CD4-positive, alpha-beta T cell treated with Interleukin-4 for 1 hour (primary cell): ENCODE measurements at regions not wholly inside any gene's neighbourhood (a gene's known extent, or its start where the extent isn't known, plus 50 kb on each side); places are given as distances from the start of the nearest gene placed in this dataset.
"Not testable (repeated sequence)": the region's sequence is repeated elsewhere in the genome, so short reads cannot be mapped to it uniquely, and the experiment has no call there.

Experiments
- DNase-seq, 2 donors: peaks; one replicate each; pipeline ENCODE4 v3.0.0-alpha.2; 2020 to 2022

DNA sequence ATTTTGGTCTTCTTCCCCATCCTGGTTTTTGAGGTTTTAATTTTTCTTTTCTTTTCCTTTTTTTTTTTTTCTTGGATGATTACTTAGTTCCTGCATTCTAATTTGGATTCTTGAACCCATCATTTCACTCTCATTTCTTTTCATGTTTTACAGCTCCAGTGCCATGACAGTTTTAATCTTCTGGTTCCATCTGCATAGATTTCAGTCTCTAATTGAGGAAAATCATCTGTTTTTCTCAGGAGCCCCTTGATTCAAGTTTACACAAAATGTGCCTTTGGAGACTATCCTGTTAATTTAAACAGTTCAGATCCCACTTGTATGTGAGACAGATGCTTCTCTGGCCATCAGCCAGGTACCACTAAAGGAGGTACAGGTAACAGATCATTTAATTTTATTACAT is 379.9 kb downstream of the PIK3C3 start:
- no peak for DNase-seq

DNA sequence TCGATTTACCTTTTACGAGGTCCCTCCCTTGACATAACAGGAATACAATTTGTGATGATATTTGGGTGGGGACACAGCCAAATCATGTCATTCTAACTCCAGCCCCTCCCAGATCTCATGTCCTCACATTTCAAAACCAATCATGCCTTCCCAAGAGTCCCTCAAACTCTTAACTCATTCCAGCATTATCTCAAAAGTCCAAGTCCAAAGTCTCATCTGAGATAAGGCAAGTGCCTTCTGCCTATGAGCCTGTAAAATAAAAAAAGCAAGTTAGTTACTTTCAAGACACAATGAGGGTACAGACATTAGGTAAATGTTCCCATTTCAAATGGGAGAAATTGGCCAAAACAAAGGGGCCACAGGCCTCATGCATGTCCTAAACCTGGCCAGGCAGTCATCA is 381.1 kb downstream of the PIK3C3 start:
- DNase-seq: no peak

DNA sequence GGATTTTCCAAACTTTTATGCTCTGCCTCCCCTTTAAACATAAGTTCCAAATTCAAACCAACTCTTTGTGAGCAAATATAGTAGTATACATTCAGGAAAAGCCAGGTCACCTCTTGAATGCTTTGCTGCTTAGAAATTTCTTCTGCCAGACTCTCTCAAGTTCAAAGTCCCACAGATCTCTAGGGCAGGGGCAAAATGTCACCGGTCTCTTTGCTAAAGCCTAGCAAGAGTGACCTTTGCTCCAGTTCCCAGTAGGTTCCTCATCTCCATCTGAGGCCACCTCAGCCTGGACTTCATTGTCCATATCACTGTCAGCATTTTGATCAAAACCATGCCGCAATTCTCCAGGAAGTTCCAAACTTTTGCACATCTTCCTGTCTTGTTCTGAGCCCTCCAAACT is 382.3 kb downstream of the PIK3C3 start:
- not testable (repeated sequence) for DNase-seq

DNA sequence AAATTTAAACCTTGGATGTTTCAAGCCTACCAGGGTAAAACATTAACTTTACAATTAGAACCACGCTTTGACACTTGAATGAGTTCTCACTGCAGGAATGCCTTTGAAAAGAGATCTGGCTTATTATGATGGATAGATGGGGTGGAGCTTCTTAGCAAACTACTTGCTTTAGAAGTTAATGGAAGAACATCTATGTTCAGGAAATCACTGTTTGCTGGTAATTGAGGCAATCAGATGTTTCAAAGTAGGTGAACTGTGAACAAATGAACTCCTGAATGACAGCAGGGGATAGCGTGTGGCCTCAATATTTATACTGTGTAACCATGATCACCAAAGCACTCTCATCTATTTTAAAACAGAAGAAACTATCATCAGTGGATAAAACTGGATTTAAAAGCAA is 383.6 kb downstream of the PIK3C3 start:
- DNase-seq: no peak

DNA sequence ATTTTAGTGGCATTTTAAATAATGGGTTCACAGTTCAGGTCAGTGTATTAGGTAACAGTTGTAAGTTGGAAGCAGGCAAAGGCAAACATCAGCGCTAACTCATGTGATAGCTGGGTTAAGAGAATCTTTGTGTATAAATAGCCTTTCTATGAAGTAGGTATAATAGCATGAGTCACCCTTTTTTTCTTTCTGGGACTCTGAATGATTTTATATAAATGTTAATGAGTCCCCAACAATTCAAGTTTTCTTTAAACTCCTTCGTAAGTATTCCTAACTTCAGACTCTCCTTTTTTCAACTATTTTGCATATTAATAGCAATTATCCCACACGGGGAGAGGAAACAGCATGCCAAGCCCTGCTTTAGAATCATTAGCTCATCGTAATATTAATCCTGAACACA is 384.3 kb downstream of the PIK3C3 start:
- DNase-seq: no peak

DNA sequence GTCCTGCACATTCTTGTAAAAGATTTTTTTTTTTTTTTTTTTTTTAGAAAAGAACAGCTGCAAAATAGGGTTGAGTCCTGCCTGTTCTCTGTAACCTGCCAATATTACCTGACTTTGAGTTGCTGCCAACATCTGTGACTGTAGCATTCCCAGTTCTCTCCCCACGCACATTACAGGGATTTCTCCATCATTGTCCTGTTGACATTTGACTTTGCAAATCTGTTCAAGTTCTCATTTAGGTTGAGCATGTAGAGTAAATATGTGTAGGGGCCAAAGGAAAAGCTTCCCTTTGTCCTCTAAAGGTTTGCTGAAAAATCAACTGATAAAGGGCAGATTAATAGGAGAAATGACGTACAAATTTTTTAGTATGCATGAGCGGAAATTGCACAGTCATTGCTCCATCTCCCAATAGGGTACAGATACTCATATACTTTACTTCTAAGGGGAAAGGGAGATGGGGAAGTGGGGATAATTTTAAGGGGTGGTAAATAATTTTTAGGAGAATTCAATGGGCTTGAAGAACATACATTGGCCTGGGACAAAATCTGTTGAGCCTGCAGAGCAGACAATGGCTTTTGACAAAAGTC is 385.5 kb downstream of the PIK3C3 start:
- DNase-seq: no peak

DNA sequence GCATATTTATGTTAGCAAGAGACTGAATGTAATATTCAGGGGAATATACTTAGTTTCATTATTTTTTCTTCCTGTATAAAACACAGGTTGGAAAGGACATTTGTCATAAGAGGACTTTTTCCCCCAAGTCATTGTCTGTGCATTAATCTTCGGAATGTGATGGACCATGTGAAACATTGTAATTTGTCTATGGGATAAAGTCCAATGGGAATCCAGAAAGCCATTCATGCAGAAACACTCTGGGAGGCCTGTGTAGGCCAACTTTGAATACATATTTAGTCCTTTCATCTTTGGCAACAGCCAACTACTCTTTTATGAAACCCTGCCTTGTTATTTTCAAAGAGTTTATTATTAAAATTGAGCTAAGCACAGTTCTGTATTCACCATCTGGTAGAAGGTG is 386.4 kb downstream of the PIK3C3 start:
- DNase-seq: no peak

DNA sequence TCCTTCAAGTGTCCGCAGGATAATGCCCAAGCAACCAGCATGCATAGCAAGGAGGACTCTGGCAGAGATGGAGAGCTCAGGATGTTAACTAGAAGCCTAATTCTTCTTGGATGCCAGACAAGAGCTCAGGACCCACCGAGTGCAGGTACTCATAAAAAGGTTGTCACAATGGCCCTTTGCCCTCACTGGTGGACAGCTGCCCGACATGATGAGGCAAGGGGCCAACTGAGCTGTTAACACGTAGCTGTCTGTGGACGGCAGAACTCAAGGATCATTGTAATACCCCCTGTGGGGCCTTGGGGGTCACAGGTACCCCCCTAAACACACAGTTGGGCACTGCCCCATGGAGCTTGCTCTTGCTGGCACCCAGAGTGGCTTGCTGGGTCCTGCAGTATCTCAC is 393.7 kb downstream of the PIK3C3 start:
- DNase-seq: no peak

DNA sequence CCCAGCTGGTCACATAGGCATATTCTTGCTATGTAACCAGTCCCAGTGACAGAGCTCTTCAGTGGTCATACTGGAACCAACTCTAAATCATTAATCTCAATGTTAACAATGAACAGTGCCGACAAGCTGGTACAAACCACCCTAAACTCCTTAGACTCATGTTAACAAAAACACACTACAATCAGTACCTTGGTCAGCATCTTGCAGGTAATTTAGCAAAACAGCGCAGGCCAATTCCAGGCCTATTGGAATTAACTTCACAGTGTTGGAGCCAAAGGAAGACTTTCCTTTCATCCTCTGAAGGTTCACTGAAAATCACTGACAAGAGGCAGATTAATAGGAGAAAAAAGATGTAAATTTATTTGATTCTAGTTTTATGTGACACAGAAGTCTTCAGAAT is 396.4 kb downstream of the PIK3C3 start:
- DNase-seq: no peak

DNA sequence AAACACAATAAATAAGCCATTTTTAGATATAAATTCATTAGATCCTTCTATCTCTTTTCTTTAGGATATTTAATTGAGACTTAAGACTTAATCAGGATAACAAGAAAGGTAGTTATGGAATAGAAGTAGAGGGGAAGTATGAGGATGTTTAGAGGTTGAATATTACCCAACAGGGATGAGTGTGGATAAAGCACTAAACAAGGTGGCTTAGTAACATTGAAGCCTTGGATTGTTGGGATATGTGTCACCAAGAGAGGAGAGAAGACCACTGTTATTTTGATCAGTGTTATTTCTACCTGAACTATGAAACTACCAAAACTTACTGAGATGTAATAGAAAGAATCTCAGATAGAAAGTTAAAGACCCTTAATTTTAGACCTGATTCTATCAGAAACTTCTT is 405.7 kb downstream of the PIK3C3 start:
- no peak for DNase-seq

DNA sequence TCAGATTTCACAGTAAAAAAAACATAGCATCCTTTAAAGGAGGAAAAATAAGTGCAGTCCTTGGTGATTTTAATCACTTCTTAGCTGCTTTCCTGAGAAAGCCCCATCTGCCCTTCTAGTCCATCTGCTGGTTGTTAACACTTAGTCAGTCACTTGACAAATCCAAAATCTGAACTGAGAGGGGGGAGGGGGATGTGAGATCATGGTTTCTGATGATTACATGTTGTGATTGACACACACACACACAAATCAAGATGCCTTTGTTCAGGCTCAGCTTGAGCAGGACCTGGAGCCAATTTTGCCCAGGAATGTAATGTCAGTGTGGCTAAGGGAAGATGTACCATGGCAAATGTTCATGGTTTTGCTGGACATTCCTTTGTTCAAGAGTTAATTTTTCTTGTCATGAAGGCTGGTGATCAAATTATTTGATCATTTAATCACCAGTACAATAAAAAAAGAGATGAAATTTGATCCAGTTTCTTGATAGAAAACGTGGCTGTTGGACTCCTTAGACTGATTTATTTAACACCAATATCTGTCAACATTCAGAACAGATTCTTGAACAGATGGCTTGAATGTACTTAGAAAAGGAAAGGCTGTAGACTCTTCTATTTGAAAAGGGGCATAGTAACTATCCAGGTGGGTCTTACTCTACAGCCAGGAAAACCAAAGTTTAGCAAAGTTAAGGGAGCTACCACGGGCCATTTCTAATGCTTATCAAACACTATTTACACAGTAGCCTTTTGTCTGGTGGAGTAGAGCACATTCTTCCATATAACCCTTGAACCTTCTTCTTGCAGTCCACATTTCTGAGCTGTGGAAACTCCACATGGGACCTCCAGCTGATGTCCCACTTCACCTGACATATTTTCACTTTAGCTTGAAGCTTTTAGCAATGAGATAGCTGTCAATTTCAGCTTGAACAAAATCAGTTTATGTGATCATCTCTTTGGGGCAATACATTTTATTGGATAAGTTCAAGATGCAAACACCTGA is 408.7 kb downstream of the PIK3C3 start:
- no peak for DNase-seq

DNA sequence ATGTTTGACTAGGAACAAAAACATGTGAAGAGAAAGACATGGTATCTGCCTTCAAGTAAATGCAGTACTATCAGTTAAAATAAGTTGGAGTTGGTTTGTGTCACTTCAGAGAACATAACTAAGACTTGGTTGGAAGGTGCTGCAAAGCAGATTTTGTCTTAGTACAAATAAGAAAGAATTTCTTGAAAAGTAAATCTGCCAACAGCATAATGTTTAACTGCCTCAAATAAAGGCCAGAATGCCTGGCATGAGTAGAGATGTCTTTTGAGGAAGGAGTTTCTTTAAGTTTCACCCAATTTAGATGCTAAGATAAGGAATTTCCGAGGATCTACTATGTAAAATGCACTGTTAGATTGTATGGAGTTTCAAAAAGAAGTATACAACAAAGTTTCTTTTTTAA is 409.7 kb downstream of the PIK3C3 start:
- DNase-seq: no peak

DNA sequence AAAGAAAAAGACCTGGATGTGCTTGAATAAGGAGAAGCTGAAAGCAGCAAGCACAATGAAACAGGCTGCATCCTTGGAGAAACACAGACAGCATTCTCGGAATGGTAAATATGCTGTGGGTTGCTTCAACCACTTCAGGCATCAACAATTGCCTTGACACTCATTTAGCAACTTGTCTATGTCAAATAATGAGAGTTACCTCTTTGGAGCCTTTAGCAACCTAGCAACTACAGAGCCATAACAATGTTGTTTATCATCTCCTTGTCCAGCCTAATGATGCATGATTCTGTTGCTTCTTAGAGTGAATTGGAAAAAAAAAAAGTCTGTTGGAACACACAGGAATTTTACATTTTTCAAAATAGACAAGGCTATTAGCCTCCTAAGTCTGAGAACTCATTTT is 410.6 kb downstream of the PIK3C3 start:
- DNase-seq: no peak

DNA sequence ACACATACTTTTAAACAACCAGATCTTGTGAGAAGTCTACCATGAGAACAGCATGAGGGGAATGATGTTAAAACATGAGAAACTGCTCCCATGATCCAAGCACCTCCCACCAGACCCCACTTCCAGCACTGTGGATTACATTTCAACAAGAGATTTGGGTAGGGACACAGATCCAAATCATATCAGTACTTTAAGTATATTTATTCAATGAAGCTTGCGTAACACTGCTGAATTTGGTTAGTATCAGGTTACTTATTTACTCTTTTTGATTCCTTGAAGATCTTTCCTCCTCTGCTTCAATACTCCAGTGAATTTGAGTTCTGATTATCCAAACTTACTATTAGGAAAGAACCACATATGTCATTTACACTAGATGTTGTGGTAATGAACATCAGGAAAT is 418.6 kb downstream of the PIK3C3 start:
- no peak for DNase-seq

DNA sequence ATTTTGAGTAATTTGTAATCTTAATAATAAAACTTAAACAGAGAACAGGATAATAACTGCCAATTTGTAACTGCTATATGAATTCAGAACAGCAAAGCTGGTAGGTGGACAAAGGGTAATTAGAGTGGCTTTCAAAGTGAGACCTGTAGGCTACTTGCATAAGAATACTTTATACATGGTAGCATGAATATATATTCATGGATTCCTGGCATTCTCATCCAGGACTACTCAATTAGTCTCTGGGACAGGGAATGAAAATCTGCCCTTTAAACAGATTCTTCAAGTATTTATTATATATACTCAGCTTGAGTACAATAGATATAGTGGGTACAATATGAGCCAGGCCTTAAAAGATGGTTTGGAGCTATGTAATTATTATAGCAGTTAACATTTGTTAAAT is 419.9 kb downstream of the PIK3C3 start:
- DNase-seq: no peak

DNA sequence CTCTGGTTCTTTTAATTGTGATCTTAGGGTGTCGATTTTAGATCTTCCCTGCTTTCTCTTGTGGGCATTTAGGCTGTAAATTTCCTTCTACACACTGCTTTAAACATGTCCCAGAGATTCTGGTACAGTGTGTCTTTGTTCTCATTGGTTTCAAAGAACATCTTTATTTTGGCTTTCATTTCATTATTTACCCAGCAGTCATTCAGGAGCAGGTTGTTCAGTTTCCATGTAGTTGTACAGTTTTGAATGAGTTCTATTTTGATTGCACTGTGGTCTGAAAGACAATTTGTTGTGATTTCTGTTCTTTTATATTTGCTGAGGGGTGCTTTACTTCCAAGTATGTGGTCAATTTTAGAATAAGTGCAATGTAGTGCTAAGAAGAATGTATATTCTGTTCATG is 423.8 kb downstream of the PIK3C3 start:
- not testable (repeated sequence) for DNase-seq

DNA sequence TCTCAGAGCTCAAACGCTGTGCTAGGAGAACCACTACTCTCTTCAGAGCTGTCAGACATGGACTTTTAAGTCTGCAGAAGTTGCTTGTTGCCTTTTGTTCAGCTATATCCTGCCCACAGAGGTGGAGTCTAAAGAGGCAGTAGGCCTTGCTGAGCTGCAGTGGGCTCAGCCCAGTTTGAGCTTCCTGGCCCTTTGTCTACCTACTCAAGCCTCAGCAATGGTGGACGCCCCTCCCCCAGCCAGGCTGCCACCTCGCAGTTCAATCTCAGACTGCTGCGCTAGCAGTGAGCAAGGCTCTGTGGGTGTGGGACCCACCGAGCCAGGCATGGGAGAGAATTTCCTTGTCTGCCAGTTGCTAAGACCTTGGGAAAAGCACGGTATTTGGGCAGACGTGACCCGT is 426.2 kb downstream of the PIK3C3 start:
- DNase-seq: not testable (repeated sequence)

DNA sequence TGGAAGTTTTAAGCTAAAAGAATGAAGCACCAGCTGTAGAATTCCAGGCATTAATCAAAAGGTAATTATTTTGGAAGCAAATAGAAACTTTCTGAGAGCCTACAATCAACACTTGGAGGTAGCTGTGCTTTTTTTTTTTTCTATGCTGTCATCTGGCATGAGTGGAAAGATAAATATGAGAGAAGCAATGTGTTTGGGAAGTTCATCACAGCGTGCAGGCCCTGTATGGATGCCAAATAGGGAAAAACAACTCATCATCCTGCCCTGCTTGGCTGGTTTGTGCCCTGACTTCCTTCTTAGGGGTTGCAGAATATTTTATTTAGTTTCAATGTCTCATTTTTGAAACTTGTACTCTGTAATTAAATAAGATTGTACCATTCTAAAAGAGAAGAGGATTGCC is 437.4 kb downstream of the PIK3C3 start:
- DNase-seq: no peak

DNA sequence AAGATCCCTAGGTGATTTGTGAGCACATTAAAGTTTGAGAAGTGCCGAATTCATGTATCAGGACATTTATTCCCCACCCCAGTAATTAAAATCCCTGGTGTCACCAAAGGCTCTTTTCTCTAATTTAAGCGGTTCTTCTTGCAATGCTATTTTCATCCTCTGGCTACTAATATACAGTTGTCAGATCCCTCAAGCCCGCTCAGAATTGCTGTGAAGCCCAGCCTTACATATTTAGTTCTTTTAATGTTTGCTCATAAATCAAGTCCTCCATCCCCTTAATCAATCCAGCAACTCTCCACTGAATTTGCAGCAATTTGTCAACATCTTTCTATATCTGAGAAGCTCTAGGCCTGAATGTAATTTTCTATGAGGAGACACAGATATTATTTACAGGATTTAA is 437.9 kb downstream of the PIK3C3 start:
- no peak for DNase-seq

DNA sequence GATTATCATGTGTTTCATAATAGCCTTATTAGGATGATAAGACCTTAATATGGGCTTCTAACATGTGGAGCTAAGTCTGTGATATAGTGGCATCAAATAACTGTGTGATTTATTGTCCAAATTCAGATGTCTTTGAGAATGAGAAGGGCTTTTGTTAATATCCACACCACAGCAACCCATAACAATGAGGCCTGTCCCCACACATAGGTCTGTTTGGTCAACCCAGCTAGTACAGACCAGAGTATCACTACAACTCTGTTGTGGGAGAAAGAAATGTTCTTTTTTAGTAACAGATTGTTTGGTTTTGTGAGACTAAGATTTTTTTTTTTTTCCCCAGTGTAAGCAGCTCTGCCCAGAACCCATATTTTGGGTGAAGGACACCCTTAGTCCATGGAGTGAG is 439.2 kb downstream of the PIK3C3 start:
- no peak for DNase-seq

DNA sequence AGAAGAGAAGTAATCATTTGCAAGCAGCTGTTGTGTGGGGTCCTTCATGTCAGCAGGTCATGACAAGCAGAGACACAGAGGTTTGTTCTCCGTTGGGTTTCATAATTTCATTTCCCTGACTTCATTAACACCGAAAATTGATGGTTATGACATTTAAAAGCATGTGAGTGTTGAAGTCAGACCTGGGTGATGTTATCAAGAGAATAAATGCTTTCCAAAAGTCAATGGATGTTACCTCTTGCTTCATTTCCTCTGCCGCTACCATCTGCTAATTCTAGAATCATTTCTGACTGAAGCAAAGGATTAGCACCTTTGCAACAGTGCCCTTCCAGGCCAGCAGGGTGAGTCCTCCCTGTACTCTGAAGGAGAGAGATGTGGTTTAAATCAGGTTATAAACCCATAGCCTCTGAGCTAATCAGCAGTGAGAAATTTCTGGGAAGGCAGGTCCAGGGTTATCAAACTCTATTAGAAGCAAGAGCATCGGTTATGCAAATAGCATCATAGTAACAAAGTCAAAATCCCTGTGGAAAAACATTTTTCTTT is 446.2 kb downstream of the PIK3C3 start:
- no peak for DNase-seq

DNA sequence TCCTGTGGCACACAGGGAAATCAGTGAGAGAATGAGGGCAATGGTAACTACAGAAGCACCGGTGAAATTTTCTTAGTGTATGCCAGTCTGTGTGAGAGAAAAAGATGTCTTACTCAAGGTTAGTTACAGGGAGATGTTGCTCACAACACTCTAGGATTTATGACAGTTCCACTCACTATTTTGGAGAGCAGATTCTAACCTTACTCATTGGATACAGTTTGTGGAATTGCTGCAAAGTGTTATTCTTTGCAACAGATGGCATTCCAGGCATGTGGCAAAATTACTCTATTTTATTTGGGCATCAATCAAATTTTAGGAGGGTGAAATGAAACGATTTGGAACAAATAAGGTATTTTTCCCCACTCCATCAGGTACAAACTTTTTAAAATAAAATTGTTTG is 449.1 kb downstream of the PIK3C3 start:
- no peak for DNase-seq

DNA sequence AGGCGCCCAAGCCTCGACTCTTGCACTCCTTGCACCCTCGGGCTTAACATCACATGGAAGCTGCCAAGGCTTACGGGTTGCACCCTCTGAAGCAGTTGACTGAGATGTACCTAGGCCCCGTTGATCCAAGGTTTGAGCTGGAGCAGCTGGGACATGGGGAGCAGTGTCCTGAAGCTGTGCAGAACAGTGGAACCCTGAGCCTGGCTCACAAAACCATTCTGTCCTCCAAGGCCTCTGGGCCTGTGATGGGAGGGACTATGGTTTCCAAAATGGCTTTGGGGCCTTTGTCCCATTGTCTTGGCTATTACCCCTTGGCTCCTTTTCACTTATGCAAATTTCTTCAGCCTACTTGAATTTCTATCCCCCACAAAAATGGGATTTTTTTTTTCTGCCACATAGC is 454.0 kb downstream of the PIK3C3 start:
- no peak for DNase-seq

DNA sequence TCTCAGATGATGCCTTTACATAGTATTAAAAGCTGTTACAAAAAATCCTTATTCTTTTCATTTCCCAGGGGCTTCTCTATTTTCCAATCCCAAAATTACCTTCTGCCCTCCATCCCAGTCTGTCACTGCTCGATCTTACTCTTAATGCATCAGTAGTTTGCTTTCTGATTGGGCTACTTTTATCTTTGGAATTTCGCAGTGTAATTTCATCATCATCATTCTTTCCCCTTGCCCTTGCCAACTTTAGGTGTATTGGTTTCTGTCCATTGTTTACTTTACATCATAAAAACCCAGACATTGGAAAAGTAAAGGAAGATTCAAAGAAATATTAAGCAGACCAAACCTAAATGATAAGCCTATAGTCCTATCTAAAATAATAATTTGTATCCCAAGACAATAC is 457.2 kb downstream of the PIK3C3 start:
- DNase-seq: no peak
